A549 (cell line): ENCODE measurements at regions not wholly inside any gene's neighbourhood (a gene's known extent, or its start where the extent isn't known, plus 50 kb on each side); places are given as distances from the start of the nearest gene placed in this dataset.

Source experiments
- ATAC-seq, 2 experiments: fragments of 200-7000 bp in 1 of 2; fragments of >200 bp in 1 of 2; cut with Nextera tagmentation in 1 of 2; cut with Tn5 transposase in 1 of 2; 3 replicates each; pipeline versions ENCODE4 v1.8.0 to v1.9.1; 2018 to 2020; ENCODE audit warnings: mild to moderate bottlenecking in 1 of 2, moderate library complexity in 1 of 2
- CTCF ChIA-PET: fragments of 300-600 bp; sonication (Branson Sonifier 250); formaldehyde crosslinking; extraction: SDS; loops from one replicate; lab custom pipeline; 2021; ENCODE audit warnings: antibody characterized with exemption, inconsistent platforms; lab: Yijun Ruan, JAX
- POLR2A ChIA-PET: fragments of 350-600 bp; formaldehyde crosslinking; extraction: SDS; loops from one replicate; lab custom pipeline; 2021; ENCODE audit warnings: antibody characterized with exemption, inconsistent platforms; lab: Yijun Ruan, JAX
- DNase-seq, 2 experiments: peaks; one replicate each; pipeline versions ENCODE4 v3.0.0 to v3.0.0-alpha.2; 2011 to 2016; ENCODE audit warnings: low read depth in 1 of 2, low spot score in 1 of 2
- FAIRE-seq: peaks from 2 replicates; lab custom pipeline; 2011; peaks lifted over from hg19 to GRCh38; lab: Jason Lieb, UNC
- H3K27ac ChIP-seq, 2 experiments: fragments of >200 bp; sonication (Bioruptor Twin); formaldehyde crosslinking; 3 replicates each; pipeline ENCODE4 v1.5.1; 2016 to 2017
- H3K4me1 ChIP-seq: fragments of >200 bp; sonication (Bioruptor Twin); formaldehyde crosslinking; 3 replicates; pipeline ENCODE4 v1.6.1; 2016
- H3K4me2 ChIP-seq: fragments of >200 bp; sonication (Bioruptor Twin); formaldehyde crosslinking; 3 replicates; pipeline ENCODE4 v1.6.1; 2016
- H3K4me3 ChIP-seq: fragments of >200 bp; sonication (Bioruptor Twin); formaldehyde crosslinking; 3 replicates; pipeline ENCODE4 v1.5.1; 2016
- H3K9me3 ChIP-seq: fragments of >200 bp; sonication (Bioruptor Twin); formaldehyde crosslinking; 3 replicates; pipeline ENCODE4 v1.6.1; 2016
- BHLHE40 ChIP-seq: IDR thresholded peaks from 2 replicates; pipeline ENCODE4 v1.6.1; 2012; ENCODE audit warnings: low read depth, low read length, inconsistent platforms
- CBX2 ChIP-seq: fragments of 200-600 bp; sonication (generic); IDR thresholded peaks from 2 replicates; pipeline ENCODE4 v1.6.1; 2016; ENCODE audit warnings: low read depth, mild to moderate bottlenecking, borderline replicate concordance
- CBX8 ChIP-seq: fragments of 200-600 bp; sonication (generic); IDR thresholded peaks from 2 replicates; pipeline ENCODE4 v1.6.1; 2016
- CEBPB ChIP-seq, 2 experiments: fragments of >200 bp in 1 of 2; sonication (Bioruptor Twin) in 1 of 2; formaldehyde crosslinking in 1 of 2; IDR thresholded peaks; 2 replicates each; pipeline ENCODE4 v1.6.1; 2012 to 2016
- CHD2 ChIP-seq: fragments of 150-350 bp; IDR thresholded peaks from 2 replicates; pipeline ENCODE4 v1.6.1; 2014; ENCODE audit warnings: low read length; ENCODE audit not compliant: partially characterized antibody
- E2F6 ChIP-seq: IDR thresholded peaks from 2 replicates; pipeline ENCODE4 v1.6.1; 2012; ENCODE audit warnings: low read depth, borderline replicate concordance
- FOSL2 ChIP-seq, 2 experiments: fragments of 450-650 bp in 1 of 2; fragments of >200 bp in 1 of 2; sonication (Bioruptor Twin) in 1 of 2; formaldehyde crosslinking; IDR thresholded peaks; 2 replicates each; pipeline versions ENCODE4 v1.5.0 to v1.6.1; 2016 to 2020; ENCODE audit warnings: mild to moderate bottlenecking in 1 of 2, moderate library complexity in 1 of 2
- HDAC2 ChIP-seq: fragments of 200-600 bp; sonication (generic); IDR thresholded peaks from 2 replicates; pipeline ENCODE4 v1.6.1; 2016
- HMGXB4 ChIP-seq: fragments of 250-450 bp; sonication (Bioruptor Pico); IDR thresholded peaks from 2 replicates; pipeline ENCODE4 v1.5.0; 2021; ENCODE audit warnings: mild to moderate bottlenecking, moderate library complexity, borderline replicate concordance
- HOXA7 ChIP-seq: fragments of 250-450 bp; sonication (Bioruptor Pico); IDR thresholded peaks from 2 replicates; pipeline ENCODE4 v1.5.0; 2020; ENCODE audit warnings: mild to moderate bottlenecking, moderate library complexity
- HOXB13 ChIP-seq: fragments of 250-450 bp; sonication (Bioruptor Pico); IDR thresholded peaks from 2 replicates; pipeline ENCODE4 v1.5.0; 2020; ENCODE audit warnings: low read depth, mild to moderate bottlenecking, moderate library complexity
- HOXB5 ChIP-seq: fragments of 250-450 bp; sonication (Bioruptor Pico); IDR thresholded peaks from 2 replicates; pipeline ENCODE4 v1.5.0; 2020; ENCODE audit warnings: mild to moderate bottlenecking, moderate library complexity
- JUN ChIP-seq, 2 experiments: fragments of >200 bp; sonication (Bioruptor Twin); formaldehyde crosslinking; IDR thresholded peaks; 2 replicates in 1 of 2; 3 replicates in 1 of 2; pipeline ENCODE4 v1.6.1; 2016 to 2017
- KDM1A ChIP-seq: fragments of 200-600 bp; sonication (generic); IDR thresholded peaks from 2 replicates; pipeline ENCODE4 v1.6.1; 2016; ENCODE audit warnings: low read depth, mild to moderate bottlenecking
- MYC ChIP-seq: IDR thresholded peaks from 2 replicates; pipeline ENCODE4 v1.6.1; 2012; ENCODE audit warnings: mild to moderate bottlenecking, inconsistent platforms, low read length, improper control_type of control experiment, borderline replicate concordance
- NFE2L2 ChIP-seq: fragments of 150-350 bp; conservative IDR thresholded peaks from 2 replicates; pipeline ENCODE4 v1.6.1; 2014; ENCODE audit warnings: low read length
- NPAS2 ChIP-seq: fragments of 250-450 bp; sonication (Bioruptor Pico); IDR thresholded peaks from 2 replicates; pipeline ENCODE4 v1.8.0; 2022; ENCODE audit warnings: mild to moderate bottlenecking, moderate library complexity, borderline replicate concordance
- NR3C1 ChIP-seq: fragments of >200 bp; sonication (Bioruptor Twin); formaldehyde crosslinking; IDR thresholded peaks from 3 replicates; pipeline ENCODE4 v1.6.1; 2017
- PHF8 ChIP-seq: fragments of 200-600 bp; sonication (generic); IDR thresholded peaks from 2 replicates; pipeline ENCODE4 v1.6.1; 2016; ENCODE audit warnings: low read depth, mild to moderate bottlenecking, antibody characterized with exemption, moderate library complexity, borderline replicate concordance
- POLR2A ChIP-seq: IDR thresholded peaks from 2 replicates; pipeline ENCODE4 v1.6.1; 2012; ENCODE audit warnings: mild to moderate bottlenecking, low read length
- RAD21 ChIP-seq, 2 experiments: fragments of >200 bp in 1 of 2; sonication (Bioruptor Twin) in 1 of 2; formaldehyde crosslinking in 1 of 2; IDR thresholded peaks in 1 of 2; conservative IDR thresholded peaks in 1 of 2; 2 replicates in 1 of 2; 3 replicates in 1 of 2; pipeline ENCODE4 v1.6.1; 2012 to 2018; ENCODE audit warnings: inconsistent platforms in 1 of 2
- RCOR1 ChIP-seq: fragments of 150-350 bp; IDR thresholded peaks from 2 replicates; pipeline ENCODE4 v1.6.1; 2014; ENCODE audit warnings: antibody characterized with exemption, low read length, low read depth
- REST ChIP-seq: fragments of 200-600 bp; sonication (generic); IDR thresholded peaks from 2 replicates; pipeline ENCODE4 v1.6.1; 2016; ENCODE audit warnings: antibody characterized with exemption, mild to moderate bottlenecking, moderate library complexity
- RFX5 ChIP-seq: fragments of 450-650 bp; IDR thresholded peaks from 2 replicates; pipeline ENCODE4 v1.7.1; 2014; ENCODE audit warnings: antibody characterized with exemption, mild to moderate bottlenecking, moderate library complexity
- RNF2 ChIP-seq: fragments of 200-600 bp; sonication (generic); IDR thresholded peaks from 2 replicates; pipeline ENCODE4 v1.6.1; 2016; ENCODE audit warnings: low read depth, mild to moderate bottlenecking, antibody characterized with exemption, moderate library complexity, borderline replicate concordance
- TP53 ChIP-seq: fragments of 250-450 bp; sonication (Bioruptor Pico); IDR thresholded peaks from 2 replicates; pipeline ENCODE4 v1.5.0; 2021; ENCODE audit warnings: mild to moderate bottlenecking, moderate library complexity
- WGBS: methylation state at CpG from one replicate; pipeline ENCODE4 v1.1.6; 2017; ENCODE audit errors: missing lambda C conversion rate; 5-methylcytosine and 5-hydroxymethylcytosine counted together

GRCh38 chr16:80344570-80344969 is 196.2 kb upstream of the DYNLRB2 start (continued):
- TF ChIP-seq HDAC2 (no peak), BHLHE40 (no peak), TP53 (CRISPR knock-in tag) (no peak)

- ATAC-seq (no peak), FAIRE-seq (no peak), DNase-seq (no peak)
- no peak overlapping the region for H3K4me3 ChIP-seq
- H3K27ac ChIP-seq = no peak overlapping the region
- POLR2A ChIA-PET = no interaction called here
- no peaks in the 10 kb centered on the region for H3K4me1 ChIP-seq
- CTCF ChIA-PET = no interaction called here
- TF ChIP-seq TP53 (CRISPR knock-in tag) (no peak), JUN (IDR thresholded peaks at IDR 0.05) (no peak), HOXB13 (CRISPR knock-in tag) (no peak), CBX8 (no peak), RCOR1 (no peak), RFX5 (no peak), KDM1A (no peak), CBX2 (no peak), NFE2L2 (no peak), RAD21 (conservative IDR thresholded peaks at IDR 0.05 in 1 of 2, IDR thresholded peaks at IDR 0.05 in 1 of 2) (no peak), HDAC2 (no peak)
- H3K9me3 ChIP-seq = no peaks in the 10 kb centered on the region
- whole genome bisulfite sequencing = 52% methylated on average over 3 of the region's 3 CpGs
- no peak overlapping the region for H3K4me2 ChIP-seq
Observed at GRCh38 chr16:80341263-80341662, 199.5 kb upstream of the DYNLRB2 start.

- Histone ChIP-seq H3K27ac (no peak overlapping the region), H3K4me3 (no peak overlapping the region), H3K4me1 (no peaks in the 10 kb centered on the region), H3K4me2 (no peak overlapping the region), H3K9me3 (no peaks in the 10 kb centered on the region)
- TF ChIP-seq RAD21 (conservative IDR thresholded peaks at IDR 0.05 in 1 of 2, IDR thresholded peaks at IDR 0.05 in 1 of 2) = no peak
- ChIA-PET CTCF (interaction anchor here (1.2 kb wide), 1 partner anchor 9 kb away, joined by 3 read pairs; no protein-coding TSS in a partner anchor), POLR2A (no interaction called here)
- 38% methylated on average over 5 of the region's 5 CpGs for WGBS
- no peak for FAIRE-seq
- ATAC-seq = no peak
- DNase-seq = no peak
Observed at GRCh38 chr16:80337786-80338185, 203.0 kb upstream of the DYNLRB2 start.

GRCh38 chr16:80330803-80331202 is 210.0 kb upstream of the DYNLRB2 start:
- no peak for ATAC-seq
- no peak for TF ChIP-seq HOXB13 (CRISPR knock-in tag)
- TF ChIP-seq CEBPB (IDR thresholded peaks at IDR 0.05) = no peak
- no peak for TF ChIP-seq HDAC2
- TF ChIP-seq HOXA7 (CRISPR knock-in tag) = no peak
- TF ChIP-seq PHF8 = no peak
- no peak for TF ChIP-seq RFX5
- no peak for TF ChIP-seq NR3C1
- no peak for TF ChIP-seq RNF2
- TF ChIP-seq FOSL2 (IDR thresholded peaks at IDR 0.05) = no peak
- TF ChIP-seq FOSL2 (CRISPR knock-in tag; IDR thresholded peaks at IDR 0.05) = no peak
- TF ChIP-seq REST = no peak
- no peak for TF ChIP-seq MYC
- TF ChIP-seq NFE2L2 = no peak
- no peak for TF ChIP-seq CHD2
- no peak for TF ChIP-seq NPAS2 (CRISPR knock-in tag)
- no peak for TF ChIP-seq E2F6
- no peak for TF ChIP-seq POLR2A
- no peak for TF ChIP-seq HOXB5 (CRISPR knock-in tag)
- no peak for TF ChIP-seq HMGXB4 (CRISPR knock-in tag)
- TF ChIP-seq, all 56 proteins: peak for 0
- no peak overlapping the region for H3K27ac ChIP-seq
- no peak overlapping the region for H3K4me2 ChIP-seq
- 64% methylated on average over 3 of the region's 3 CpGs for WGBS
- H3K4me3 ChIP-seq = no peak overlapping the region
- ChIA-PET CTCF (interaction anchor here (1.3 kb wide), 1 partner anchor 12 kb away, joined by 3 read pairs; no protein-coding TSS in a partner anchor), POLR2A (no interaction called here)
- FAIRE-seq (no peak), DNase-seq (no peak)
- no peaks in the 10 kb centered on the region for H3K4me1 ChIP-seq
- H3K9me3 ChIP-seq = no peaks in the 10 kb centered on the region
